ENCODE measurements at regions not wholly inside any gene's neighbourhood (a gene's known extent, or its start where the extent isn't known, plus 50 kb on each side); places are given as distances from the start of the nearest gene placed in this dataset.

GRCh38 chr4:179521952-179522351, 2079.7 kb upstream of the AGA start:
- TF ChIP-seq CTCF (IDR thresholded peaks at IDR 0.05) (no peak), POLR2A (IDR thresholded peaks at IDR 0.05) (no peak)
